ENCODE measurements at regions not wholly inside any gene's neighbourhood (a gene's known extent, or its start where the extent isn't known, plus 50 kb on each side); places are given as distances from the start of the nearest gene placed in this dataset.

- Histone ChIP-seq H4K20me1 (ENCODE audit: insufficient read depth, low read length) (no peaks in the 10 kb centered on the region), H3K27ac (ENCODE audit: low read length) (no peak overlapping the region), H3K27me3 (ENCODE audit: low read depth, low read length) (peaks cover 9% of the 10 kb centered on the region; the same call in 1 of the 2 replicates), H3K9me3 (ENCODE audit: insufficient read depth, low read length) (no peaks in the 10 kb centered on the region), H3K9ac (ENCODE audit: low read length) (no peak overlapping the region), H2AFZ (ENCODE audit: low read depth, low read length) (no peak overlapping the region), H3K36me3 (replicated peaks; ENCODE audit: low read depth, low read length) (peaks cover 2% of the 10 kb centered on the region), H3K4me1 (ENCODE audit: low read length) (peaks cover 17% of the 10 kb centered on the region), H3K4me2 (ENCODE audit: low read length) (peak overlapping the region; percentile 62), H3K4me3 (ENCODE audit: low read length) (peak overlapping the region; percentile 46; the same call in 1 of the 2 replicates), H3K79me2 (ENCODE audit: low read length) (no peaks in the 10 kb centered on the region)
- TF ChIP-seq EZH2phosphoT487 (IDR thresholded peaks at IDR 0.05; ENCODE audit: low read depth) (no peak), CTCF (IDR thresholded peaks at IDR 0.05; ENCODE audit: low read depth, low read length) (no peak)
These were observed 590.0 kb downstream of the BCOR start for GRCh38 chrX:39507617-39508299.

DNA sequence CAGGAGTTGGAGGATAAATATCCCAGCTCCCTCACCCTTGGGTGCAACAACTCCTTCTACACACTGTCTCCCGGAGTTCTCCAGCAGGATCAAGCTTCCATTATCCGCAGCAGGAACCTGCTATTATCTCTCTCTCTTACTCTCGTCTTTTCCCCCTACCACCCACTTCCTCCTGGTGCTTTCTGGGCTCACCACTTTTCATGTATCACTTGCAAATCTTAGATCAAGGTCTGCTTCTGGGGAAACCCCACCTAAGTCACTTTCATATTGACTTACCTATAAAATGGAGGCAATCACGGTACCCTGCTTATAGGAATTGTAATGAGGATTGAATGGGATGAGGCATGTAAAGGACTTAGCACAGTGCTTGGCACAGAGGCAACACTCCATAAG lies 589.5 kb downstream of the BCOR start:
- H3K4me3 ChIP-seq (ENCODE audit: low read length): peak overlapping the region; percentile 46; the same call in 1 of the 2 replicates
- peaks cover 9% of the 10 kb centered on the region; the same call in 1 of the 2 replicates for H3K27me3 ChIP-seq (ENCODE audit: low read depth, low read length)
- peaks cover 17% of the 10 kb centered on the region for H3K4me1 ChIP-seq (ENCODE audit: low read length)
- peak overlapping the region; percentile 62 for H3K4me2 ChIP-seq (ENCODE audit: low read length)
- no peaks in the 10 kb centered on the region for H3K9me3 ChIP-seq (ENCODE audit: insufficient read depth, low read length)
- H3K27ac ChIP-seq (ENCODE audit: low read length): no peak overlapping the region
- H2AFZ ChIP-seq (ENCODE audit: low read depth, low read length): no peak overlapping the region
- H3K79me2 ChIP-seq (ENCODE audit: low read length): no peaks in the 10 kb centered on the region
- no peak for TF ChIP-seq EZH2phosphoT487 (IDR thresholded peaks at IDR 0.05; ENCODE audit: low read depth)
- no peak for TF ChIP-seq CTCF (IDR thresholded peaks at IDR 0.05; ENCODE audit: low read depth, low read length)
- peaks cover 2% of the 10 kb centered on the region for H3K36me3 ChIP-seq (replicated peaks; ENCODE audit: low read depth, low read length)
- H4K20me1 ChIP-seq (ENCODE audit: insufficient read depth, low read length): no peaks in the 10 kb centered on the region
- no peak overlapping the region for H3K9ac ChIP-seq (ENCODE audit: low read length)

DNA sequence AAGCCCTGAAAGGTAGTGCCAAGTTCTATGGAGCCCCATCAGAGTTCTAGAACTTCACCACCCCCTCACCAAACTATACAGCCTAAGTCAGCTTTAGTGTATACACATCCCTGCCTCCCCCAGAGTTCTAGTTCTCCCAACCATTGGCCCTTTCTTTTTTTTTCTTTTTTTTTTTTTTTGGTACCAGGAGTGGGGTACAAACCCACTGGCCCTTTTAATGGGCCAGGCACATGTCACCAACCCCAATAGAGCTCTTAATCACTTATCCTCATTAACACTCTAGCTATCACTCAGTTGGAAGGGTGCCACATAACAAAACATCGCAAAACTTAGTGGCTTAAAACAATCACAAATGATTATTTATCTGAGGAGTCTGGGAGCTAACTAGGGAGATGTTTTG lies 588.6 kb downstream of the BCOR start:
- H3K27ac ChIP-seq (ENCODE audit: low read length): no peak overlapping the region
- TF ChIP-seq CTCF (IDR thresholded peaks at IDR 0.05; ENCODE audit: low read depth, low read length): no peak
- no peak for TF ChIP-seq EZH2phosphoT487 (IDR thresholded peaks at IDR 0.05; ENCODE audit: low read depth)
- no peaks in the 10 kb centered on the region for H3K79me2 ChIP-seq (ENCODE audit: low read length)
- H3K4me3 ChIP-seq (ENCODE audit: low read length): no peak overlapping the region
- H2AFZ ChIP-seq (ENCODE audit: low read depth, low read length): no peak overlapping the region
- H4K20me1 ChIP-seq (ENCODE audit: insufficient read depth, low read length): no peaks in the 10 kb centered on the region
- no peak overlapping the region for H3K4me2 ChIP-seq (ENCODE audit: low read length)
- peaks cover 9% of the 10 kb centered on the region; the same call in 1 of the 2 replicates for H3K27me3 ChIP-seq (ENCODE audit: low read depth, low read length)
- no peak overlapping the region for H3K9ac ChIP-seq (ENCODE audit: low read length)
- H3K9me3 ChIP-seq (ENCODE audit: insufficient read depth, low read length): no peaks in the 10 kb centered on the region
- peaks cover 2% of the 10 kb centered on the region for H3K36me3 ChIP-seq (replicated peaks; ENCODE audit: low read depth, low read length)
- peaks cover 17% of the 10 kb centered on the region for H3K4me1 ChIP-seq (ENCODE audit: low read length)

DNA sequence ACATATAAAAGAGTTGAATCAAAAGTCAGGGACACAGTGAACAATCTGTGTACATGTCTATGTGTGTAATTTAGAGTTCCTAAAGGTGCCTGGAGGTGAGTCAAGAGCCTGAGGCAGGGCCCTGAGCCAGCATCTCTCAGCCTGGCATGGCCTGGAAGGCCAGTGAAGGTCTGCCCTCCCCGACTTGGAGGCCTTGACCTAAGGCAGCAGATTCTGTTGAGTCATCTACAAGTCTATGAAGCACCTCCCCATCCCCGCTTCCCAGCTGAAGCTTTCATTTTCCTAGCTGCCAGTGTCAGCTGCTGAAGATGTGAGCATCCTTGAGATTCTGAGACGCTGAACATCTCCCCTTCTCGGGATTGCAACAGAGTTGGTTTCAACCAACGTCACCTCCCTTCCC lies 583.9 kb downstream of the BCOR start:
- H3K4me2 ChIP-seq (ENCODE audit: low read length): no peak overlapping the region
- H3K4me1 ChIP-seq (ENCODE audit: low read length): peaks cover 2% of the 10 kb centered on the region
- TF ChIP-seq CTCF (IDR thresholded peaks at IDR 0.05; ENCODE audit: low read depth, low read length) (no peak), EZH2phosphoT487 (IDR thresholded peaks at IDR 0.05; ENCODE audit: low read depth) (no peak)
- H3K27me3 ChIP-seq (ENCODE audit: low read depth, low read length): no peaks in the 10 kb centered on the region
- H2AFZ ChIP-seq (ENCODE audit: low read depth, low read length): no peak overlapping the region
- H3K9me3 ChIP-seq (ENCODE audit: insufficient read depth, low read length): no peaks in the 10 kb centered on the region
- no peaks in the 10 kb centered on the region for H4K20me1 ChIP-seq (ENCODE audit: insufficient read depth, low read length)
- H3K79me2 ChIP-seq (ENCODE audit: low read length): no peaks in the 10 kb centered on the region
- H3K4me3 ChIP-seq (ENCODE audit: low read length): no peak overlapping the region
- peaks cover 2% of the 10 kb centered on the region for H3K36me3 ChIP-seq (replicated peaks; ENCODE audit: low read depth, low read length)
- H3K27ac ChIP-seq (ENCODE audit: low read length): no peak overlapping the region
- no peak overlapping the region for H3K9ac ChIP-seq (ENCODE audit: low read length)

All from OCI-LY3 (cell line).